BJ (cell line): ENCODE measurements at regions not wholly inside any gene's neighbourhood (a gene's known extent, or its start where the extent isn't known, plus 50 kb on each side); places are given as distances from the start of the nearest gene placed in this dataset.

Source experiments
- CTCF ChIA-PET: fragments of 350-600 bp; formaldehyde crosslinking; extraction: SDS; loops from one replicate; lab custom pipeline; 2021; ENCODE audit warnings: antibody characterized with exemption, inconsistent platforms; lab: Yijun Ruan, JAX
- POLR2A ChIA-PET: fragments of 300-600 bp; sonication (Branson Sonifier 250); formaldehyde crosslinking; extraction: SDS; loops from one replicate; lab custom pipeline; 2021; ENCODE audit warnings: antibody characterized with exemption; lab: Charles Lee
- DNase-seq: peaks from one replicate; pipeline ENCODE4 v3.0.0-alpha.2; 2011; ENCODE audit warnings: low read depth
- H3K27me3 ChIP-seq: 2 replicates; pipeline ENCODE4 v1.6.0; 2011; ENCODE audit warnings: low read length; ENCODE audit not compliant: control insufficient read depth, insufficient read depth
- H3K36me3 ChIP-seq: 2 replicates; pipeline ENCODE4 v1.5.1; 2011; ENCODE audit warnings: low read length; ENCODE audit not compliant: control insufficient read depth, insufficient read depth
- H3K4me3 ChIP-seq: 2 replicates; pipeline ENCODE4 v1.5.1; 2011; ENCODE audit warnings: low read depth, mild to moderate bottlenecking, control low read depth, low read length
- CTCF ChIP-seq: IDR thresholded peaks from 2 replicates; pipeline ENCODE4 v1.5.1; 2011; ENCODE audit warnings: low read depth, mild to moderate bottlenecking, control low read depth, inconsistent platforms, low read length, moderate library complexity; ENCODE audit not compliant: insufficient read depth

- ChIA-PET POLR2A (interaction anchor here (0.6 kb wide), 1 partner anchor 60 kb away, joined by 3 read pairs; no protein-coding TSS in a partner anchor), CTCF (no interaction called here)
- Histone ChIP-seq H3K27me3 (0 out of 2 replicates have a peak, but pooled peaks cover 2% of the 10 kb centered on the region), H3K4me3 (no peak overlapping the region), H3K36me3 (no peaks in the 10 kb centered on the region)
- DNase-seq = no peak
- no peak for TF ChIP-seq CTCF
Measured at GRCh38 chr14:101252443-101253214, 308.7 kb upstream of the DIO3 start.

GRCh38 chr14:101253948-101254347 is 307.3 kb upstream of the DIO3 start:
- no peak for DNase-seq
- POLR2A ChIA-PET = no interaction called here
- CTCF ChIA-PET = no interaction called here
- H3K27me3 ChIP-seq = 0 out of 2 replicates have a peak, but pooled peaks cover 2% of the 10 kb centered on the region
- no peaks in the 10 kb centered on the region for H3K36me3 ChIP-seq
- no peak for TF ChIP-seq CTCF
- no peak overlapping the region for H3K4me3 ChIP-seq

GRCh38 chr14:101254805-101255764 is 306.2 kb upstream of the DIO3 start:
- 0 out of 2 replicates have a peak, but pooled peaks cover 2% of the 10 kb centered on the region for H3K27me3 ChIP-seq
- no peak for DNase-seq
- POLR2A ChIA-PET = no interaction called here
- no peak overlapping the region for H3K4me3 ChIP-seq
- no peaks in the 10 kb centered on the region for H3K36me3 ChIP-seq
- CTCF ChIA-PET = no interaction called here
- no peak for TF ChIP-seq CTCF

GRCh38 chr14:101255765-101256125 is 305.6 kb upstream of the DIO3 start:
- H3K36me3 ChIP-seq = no peaks in the 10 kb centered on the region
- 0 out of 2 replicates have a peak, but pooled peaks cover 2% of the 10 kb centered on the region for H3K27me3 ChIP-seq
- H3K4me3 ChIP-seq = no peak overlapping the region
- ChIA-PET CTCF (no interaction called here), POLR2A (no interaction called here)
- no peak for TF ChIP-seq CTCF
- DNase-seq = no peak

- H3K27me3 ChIP-seq = 0 out of 2 replicates have a peak, but pooled peaks cover 2% of the 10 kb centered on the region
- no peak overlapping the region for H3K4me3 ChIP-seq
- DNase-seq = no peak
- CTCF ChIA-PET = no interaction called here
- TF ChIP-seq CTCF = no peak
- POLR2A ChIA-PET = no interaction called here
- H3K36me3 ChIP-seq = no peaks in the 10 kb centered on the region
Measured at GRCh38 chr14:101256266-101256665, 305.0 kb upstream of the DIO3 start.
